Breast epithelium (tissue), 4 donors: ENCODE measurements at regions not wholly inside any gene's neighbourhood (a gene's known extent, or its start where the extent isn't known, plus 50 kb on each side); places are given as distances from the start of the nearest gene placed in this dataset.

Experiments used
- DNase-seq, 2 donors: peaks; one replicate each; pipeline ENCODE4 v3.0.0-alpha.2; 2019; ENCODE audit warnings: low spot score in 2 of 2
- H3K27ac ChIP-seq, 2 donors: fragments of 200-600 bp; sonication (generic) in 1 of 2; one replicate each; pipeline ENCODE4 v1.5.1; 2016 to 2019; ENCODE audit warnings: mild to moderate bottlenecking in 1 of 2
- H3K27me3 ChIP-seq, 2 donors: fragments of 200-600 bp; sonication (generic) in 1 of 2; one replicate each; pipeline versions ENCODE4 v1.5.1 to v1.6.0; 2017 to 2019; ENCODE audit warnings: control low read depth in 1 of 2, mild to moderate bottlenecking in 1 of 2
- H3K36me3 ChIP-seq: fragments of 200-600 bp; one replicate; pipeline ENCODE4 v1.5.1; 2019
- H3K4me1 ChIP-seq, 2 donors: fragments of 200-600 bp; sonication (generic); one replicate each; pipeline ENCODE4 v1.5.1; 2016 to 2019; ENCODE audit warnings: control low read depth in 1 of 2
- H3K4me3 ChIP-seq, 3 donors: fragments of 200-600 bp; sonication (generic); 1 replicate in 2 of 3; 2 replicates in 1 of 3; pipeline ENCODE4 v1.5.1; 2016 to 2019; ENCODE audit warnings: mild to moderate bottlenecking in 3 of 3, moderate library complexity in 2 of 3
- H3K9me3 ChIP-seq, 2 donors: fragments of 200-600 bp; sonication (generic) in 1 of 2; one replicate each; pipeline ENCODE4 v1.5.1; 2016 to 2019; ENCODE audit warnings: control low read depth in 1 of 2
- CTCF ChIP-seq, 3 donors: fragments of 450-650 bp; IDR thresholded peaks; one replicate each; pipeline ENCODE4 v1.5.1; 2016 to 2017; ENCODE audit warnings: antibody characterized with exemption in 3 of 3, mild to moderate bottlenecking in 3 of 3, moderate library complexity in 3 of 3
- POLR2A ChIP-seq: fragments of 450-650 bp; IDR thresholded peaks from one replicate; pipeline ENCODE4 v1.6.1; 2016; ENCODE audit warnings: antibody characterized with exemption, mild to moderate bottlenecking, moderate library complexity
- POLR2AphosphoS5 ChIP-seq, 3 donors: sonication (generic); formaldehyde crosslinking; IDR thresholded peaks; one replicate each; pipeline ENCODE4 v1.6.1; 2017; ENCODE audit warnings: antibody characterized with exemption in 3 of 3
- intact Hi-C: fragments of 100-400 bp; cut with DNase I; formaldehyde crosslinking; loops from one replicate; pipeline ENCODE4 v1.15.1; 2023; ENCODE audit warnings: low total_unique reads

GRCh38 chr2:155320236-155320635 lies 621.7 kb downstream of the KCNJ3 start:
- no peak for DNase-seq
- no peaks in the 10 kb centered on the region for H3K4me1 ChIP-seq
- no peak overlapping the region for H3K27ac ChIP-seq
- H3K36me3 ChIP-seq, result no peaks in the 10 kb centered on the region
- H3K4me3 ChIP-seq, result no peak overlapping the region
- H3K27me3 ChIP-seq, result peaks cover 0 to 3% of the 10 kb centered on the region in 2 donors
- TF ChIP-seq POLR2AphosphoS5 (IDR thresholded peaks at IDR 0.05) (no peak), CTCF (IDR thresholded peaks at IDR 0.05) (no peak), POLR2A (no peak)
- intact Hi-C loops, result no loop called here
- no peaks in the 10 kb centered on the region for H3K9me3 ChIP-seq

- H3K4me1 ChIP-seq, result no peaks in the 10 kb centered on the region
- no peaks in the 10 kb centered on the region for H3K36me3 ChIP-seq
- peaks cover 0 to 3% of the 10 kb centered on the region in 2 donors for H3K27me3 ChIP-seq
- H3K4me3 ChIP-seq, result no peak overlapping the region
- DNase-seq, result no peak
- intact Hi-C loops, result no loop called here
- H3K27ac ChIP-seq, result no peak overlapping the region
- TF ChIP-seq POLR2A (no peak), CTCF (IDR thresholded peaks at IDR 0.05) (no peak), POLR2AphosphoS5 (IDR thresholded peaks at IDR 0.05) (no peak)
- H3K9me3 ChIP-seq, result no peaks in the 10 kb centered on the region
Measured at GRCh38 chr2:155318710-155319109, 620.2 kb downstream of the KCNJ3 start.

GRCh38 chr2:155315768-155316167 lies 617.3 kb downstream of the KCNJ3 start:
- H3K9me3 ChIP-seq, result no peaks in the 10 kb centered on the region
- intact Hi-C loops, result no loop called here

GRCh38 chr2:155310589-155310988 lies 612.1 kb downstream of the KCNJ3 start:
- H3K4me1 ChIP-seq, result no peaks in the 10 kb centered on the region
- no peak for DNase-seq
- no peak overlapping the region for H3K4me3 ChIP-seq
- H3K36me3 ChIP-seq, result no peaks in the 10 kb centered on the region
- no peaks in the 10 kb centered on the region for H3K9me3 ChIP-seq
- TF ChIP-seq POLR2AphosphoS5 (IDR thresholded peaks at IDR 0.05) (no peak), CTCF (IDR thresholded peaks at IDR 0.05) (peak in 2 of 3 donors; percentile 21 to 34), POLR2A (no peak)
- H3K27me3 ChIP-seq, result no peaks in the 10 kb centered on the region
- no peak overlapping the region for H3K27ac ChIP-seq
- intact Hi-C loops, result no loop called here

More at GRCh38 chr2:155315768-155316167, 617.3 kb downstream of the KCNJ3 start:
- TF ChIP-seq POLR2AphosphoS5 (IDR thresholded peaks at IDR 0.05), result no peak
- no peak for TF ChIP-seq CTCF (IDR thresholded peaks at IDR 0.05)
- TF ChIP-seq POLR2A, result no peak
- H3K4me1 ChIP-seq, result no peaks in the 10 kb centered on the region
- no peaks in the 10 kb centered on the region for H3K36me3 ChIP-seq
- no peak for DNase-seq
- H3K4me3 ChIP-seq, result no peak overlapping the region
- H3K27me3 ChIP-seq, result peaks cover 0 to 3% of the 10 kb centered on the region in 2 donors
- H3K27ac ChIP-seq, result no peak overlapping the region

- intact Hi-C loops, result no loop called here
- no peak for DNase-seq
- TF ChIP-seq POLR2AphosphoS5 (IDR thresholded peaks at IDR 0.05), result no peak
- TF ChIP-seq CTCF (IDR thresholded peaks at IDR 0.05), result no peak
- no peak for TF ChIP-seq POLR2A
- Histone ChIP-seq H3K4me1 (no peaks in the 10 kb centered on the region), H3K9me3 (no peaks in the 10 kb centered on the region), H3K36me3 (no peaks in the 10 kb centered on the region), H3K27ac (no peak overlapping the region), H3K27me3 (no peaks in the 10 kb centered on the region), H3K4me3 (no peak overlapping the region)
Measured at GRCh38 chr2:155309483-155309882, 611.0 kb downstream of the KCNJ3 start.
